Hepatocyte (in vitro differentiated cells): ENCODE measurements at regions not wholly inside any gene's neighbourhood (a gene's known extent, or its start where the extent isn't known, plus 50 kb on each side); places are given as distances from the start of the nearest gene placed in this dataset.

Experiments
- DNase-seq: peaks from one replicate; pipeline ENCODE4 v3.0.0-alpha.2; 2016; ENCODE audit warnings: low spot score
- H2AFZ ChIP-seq: fragments of 200-600 bp; sonication (generic); 2 replicates; pipeline ENCODE4 v1.6.0; 2016; ENCODE audit warnings: antibody characterized with exemption, mild to moderate bottlenecking
- H3K27ac ChIP-seq: fragments of 200-600 bp; sonication (generic); 2 replicates; pipeline ENCODE4 v1.5.1; 2016; ENCODE audit warnings: mild to moderate bottlenecking
- H3K27me3 ChIP-seq: fragments of 200-600 bp; sonication (generic); 2 replicates; pipeline ENCODE4 v1.6.1; 2016
- H3K36me3 ChIP-seq: fragments of 200-600 bp; sonication (generic); replicated peaks from 2 replicates; pipeline ENCODE4 v1.5.1; 2016; ENCODE audit warnings: low read depth; ENCODE audit not compliant: insufficient read depth
- H3K4me1 ChIP-seq: fragments of 200-600 bp; sonication (generic); 2 replicates; pipeline ENCODE4 v1.5.1; 2016; ENCODE audit warnings: mild to moderate bottlenecking, moderate library complexity; ENCODE audit not compliant: insufficient read depth
- H3K4me2 ChIP-seq: fragments of 200-600 bp; sonication (generic); 2 replicates; pipeline ENCODE4 v1.6.0; 2016
- H3K4me3 ChIP-seq: fragments of 200-600 bp; sonication (generic); 2 replicates; pipeline ENCODE4 v1.5.1; 2016; ENCODE audit warnings: mild to moderate bottlenecking
- H3K79me2 ChIP-seq: fragments of 200-600 bp; sonication (generic); 2 replicates; pipeline ENCODE4 v1.6.0; 2017; ENCODE audit warnings: mild to moderate bottlenecking
- H3K9me2 ChIP-seq: fragments of 200-600 bp; sonication (generic); replicated peaks from 2 replicates; pipeline ENCODE4 v1.6.0; 2017; ENCODE audit warnings: mild to moderate bottlenecking; ENCODE audit not compliant: insufficient read depth
- H3K9me3 ChIP-seq: fragments of 200-600 bp; sonication (generic); 2 replicates; pipeline ENCODE4 v1.5.1; 2016; ENCODE audit warnings: low read depth, mild to moderate bottlenecking
- H4K20me1 ChIP-seq: fragments of 200-600 bp; sonication (generic); 2 replicates; pipeline ENCODE4 v1.6.0; 2016; ENCODE audit warnings: mild to moderate bottlenecking; ENCODE audit not compliant: insufficient read depth, poor library complexity, severe bottlenecking
- CTCF ChIP-seq: fragments of 200-600 bp; sonication (generic); IDR thresholded peaks from 2 replicates; pipeline ENCODE4 v1.5.1; 2016; ENCODE audit warnings: antibody characterized with exemption, mild to moderate bottlenecking; ENCODE audit not compliant: poor library complexity
- EZH2 ChIP-seq: fragments of 200-600 bp; sonication (generic); IDR thresholded peaks from 2 replicates; pipeline ENCODE4 v1.6.1; 2016; ENCODE audit warnings: antibody characterized with exemption, mild to moderate bottlenecking, borderline replicate concordance
- EZH2phosphoT487 ChIP-seq: fragments of 200-600 bp; sonication (generic); IDR thresholded peaks from one replicate; pipeline ENCODE4 v1.6.1; 2018; ENCODE audit warnings: antibody characterized with exemption, mild to moderate bottlenecking, low read depth, moderate library complexity; ENCODE audit not compliant: unreplicated experiment, severe bottlenecking
- WGBS: methylation state at CpG from one replicate; pipeline ENCODE4 v1.1.6; 2016; ENCODE audit warnings: low lambda C conversion rate; ENCODE audit errors: missing lambda C conversion rate; 5-methylcytosine and 5-hydroxymethylcytosine counted together

GRCh38 chr2:78586316-78586715 is 439.2 kb upstream of the REG3G start:
- Histone ChIP-seq H3K27ac (no peak overlapping the region), H3K4me3 (no peak overlapping the region), H3K27me3 (no peaks in the 10 kb centered on the region), H4K20me1 (no peaks in the 10 kb centered on the region), H3K79me2 (no peaks in the 10 kb centered on the region), H2AFZ (no peak overlapping the region), H3K4me2 (no peak overlapping the region), H3K36me3 (no peaks in the 10 kb centered on the region), H3K9me2 (no peaks in the 10 kb centered on the region), H3K9me3 (no peaks in the 10 kb centered on the region), H3K4me1 (no peaks in the 10 kb centered on the region)
- TF ChIP-seq EZH2 (no peak), CTCF (no peak), EZH2phosphoT487 (no peak)
- WGBS: 50% methylated on average over 1 of the region's 1 CpG
- no peak for DNase-seq

GRCh38 chr2:78589871-78590270 is 435.6 kb upstream of the REG3G start:
- Histone ChIP-seq H3K36me3 (no peaks in the 10 kb centered on the region), H3K4me1 (no peaks in the 10 kb centered on the region), H3K79me2 (no peaks in the 10 kb centered on the region), H3K27me3 (no peaks in the 10 kb centered on the region), H2AFZ (no peak overlapping the region), H4K20me1 (no peaks in the 10 kb centered on the region), H3K27ac (no peak overlapping the region), H3K4me3 (no peak overlapping the region), H3K4me2 (no peak overlapping the region), H3K9me2 (no peaks in the 10 kb centered on the region), H3K9me3 (no peaks in the 10 kb centered on the region)
- no peak for DNase-seq
- TF ChIP-seq EZH2: no peak
- no peak for TF ChIP-seq CTCF
- no peak for TF ChIP-seq EZH2phosphoT487

GRCh38 chr2:78592491-78592890 is 433.0 kb upstream of the REG3G start:
- Histone ChIP-seq H2AFZ (no peak overlapping the region), H3K36me3 (no peaks in the 10 kb centered on the region), H3K27ac (no peak overlapping the region), H3K9me2 (no peaks in the 10 kb centered on the region), H3K27me3 (no peaks in the 10 kb centered on the region), H3K4me2 (no peak overlapping the region), H4K20me1 (no peaks in the 10 kb centered on the region), H3K79me2 (no peaks in the 10 kb centered on the region), H3K9me3 (no peaks in the 10 kb centered on the region), H3K4me3 (no peak overlapping the region), H3K4me1 (no peaks in the 10 kb centered on the region)
- WGBS: 86% methylated on average over 3 of the region's 3 CpGs
- no peak for DNase-seq
- no peak for TF ChIP-seq EZH2
- TF ChIP-seq CTCF: no peak
- TF ChIP-seq EZH2phosphoT487: no peak

- Histone ChIP-seq H3K4me3 (no peak overlapping the region), H3K79me2 (no peaks in the 10 kb centered on the region), H2AFZ (no peak overlapping the region), H3K9me2 (no peaks in the 10 kb centered on the region), H4K20me1 (no peaks in the 10 kb centered on the region), H3K36me3 (no peaks in the 10 kb centered on the region), H3K27me3 (no peaks in the 10 kb centered on the region), H3K9me3 (no peaks in the 10 kb centered on the region), H3K4me1 (no peaks in the 10 kb centered on the region), H3K4me2 (no peak overlapping the region), H3K27ac (no peak overlapping the region)
- TF ChIP-seq EZH2 (no peak), EZH2phosphoT487 (no peak), CTCF (no peak)
- WGBS: 82% methylated on average over 1 of the region's 1 CpG
- DNase-seq: no peak
Observed at GRCh38 chr2:78601113-78601512, 424.4 kb upstream of the REG3G start.
